H9 (cell line): ENCODE measurements at regions not wholly inside any gene's neighbourhood (a gene's known extent, or its start where the extent isn't known, plus 50 kb on each side); places are given as distances from the start of the nearest gene placed in this dataset.

Experiments used
- DNase-seq: peaks from one replicate; pipeline ENCODE4 v3.0.0-alpha.2; 2017
- H2AFZ ChIP-seq: one replicate; pipeline ENCODE4 v1.6.1; 2013; ENCODE audit warnings: mild to moderate bottlenecking, low read length, control low read depth, moderate library complexity
- H2AK5ac ChIP-seq: 2 replicates; pipeline ENCODE4 v1.6.1; 2013; ENCODE audit warnings: low read length, control low read depth, mixed read lengths; ENCODE audit not compliant: insufficient read length
- H2BK120ac ChIP-seq: one replicate; pipeline ENCODE4 v1.6.1; 2013; ENCODE audit warnings: low read depth, mild to moderate bottlenecking, low read length, control low read depth, inconsistent platforms; ENCODE audit not compliant: poor library complexity, severe bottlenecking
- H2BK12ac ChIP-seq: 2 replicates; pipeline ENCODE4 v1.6.1; 2013; ENCODE audit warnings: low read length, control low read depth, mixed read lengths, low read depth; ENCODE audit not compliant: insufficient read length
- H2BK15ac ChIP-seq: 2 replicates; pipeline ENCODE4 v1.6.1; 2013; ENCODE audit warnings: low read depth, low read length, control low read depth
- H2BK20ac ChIP-seq: one replicate; pipeline ENCODE4 v1.6.1; 2013; ENCODE audit warnings: low read depth, mild to moderate bottlenecking, low read length, control low read depth, inconsistent platforms; ENCODE audit not compliant: poor library complexity, severe bottlenecking
- H2BK5ac ChIP-seq: 2 replicates; pipeline ENCODE4 v1.6.1; 2013; ENCODE audit warnings: low read length, control low read depth, mixed read lengths; ENCODE audit not compliant: insufficient read length
- H3K14ac ChIP-seq: 2 replicates; pipeline ENCODE4 v1.6.1; 2013; ENCODE audit warnings: low read length, control low read depth; ENCODE audit not compliant: insufficient read depth
- H3K18ac ChIP-seq: 2 replicates; pipeline ENCODE4 v1.6.1; 2013; ENCODE audit warnings: low read depth, mild to moderate bottlenecking, mixed read lengths, low read length, control low read depth; ENCODE audit not compliant: insufficient read length
- H3K23ac ChIP-seq: 2 replicates; pipeline ENCODE4 v1.6.1; 2013; ENCODE audit warnings: low read length, control low read depth, mixed read lengths, low read depth; ENCODE audit not compliant: insufficient read length
- H3K23me2 ChIP-seq: 2 replicates; pipeline ENCODE4 v1.6.1; 2013; ENCODE audit warnings: low read depth, mild to moderate bottlenecking, mixed read lengths, low read length, control low read depth; ENCODE audit not compliant: insufficient read length, poor library complexity, severe bottlenecking
- H3K27ac ChIP-seq: 2 replicates; pipeline ENCODE4 v1.5.1; 2013; ENCODE audit warnings: low read length, control low read depth, mixed read lengths, low read depth; ENCODE audit not compliant: insufficient read length
- H3K27me3 ChIP-seq: 2 replicates; pipeline ENCODE4 v1.6.1; 2013; ENCODE audit warnings: low read length, control low read depth, inconsistent platforms; ENCODE audit not compliant: insufficient read depth
- H3K4ac ChIP-seq: 2 replicates; pipeline ENCODE4 v1.6.1; 2013; ENCODE audit warnings: low read depth, mild to moderate bottlenecking, control low read depth, inconsistent platforms, low read length, moderate library complexity
- H3K4me1 ChIP-seq: 2 replicates; pipeline ENCODE4 v1.6.1; 2013; ENCODE audit warnings: low read length, control low read depth, inconsistent platforms; ENCODE audit not compliant: insufficient read depth
- H3K4me2 ChIP-seq: 2 replicates; pipeline ENCODE4 v1.6.1; 2013; ENCODE audit warnings: low read length, control low read depth, mixed read lengths; ENCODE audit not compliant: insufficient read length, insufficient read depth
- H3K56ac ChIP-seq: 2 replicates; pipeline ENCODE4 v1.6.1; 2013; ENCODE audit warnings: low read depth, mild to moderate bottlenecking, mixed read lengths, low read length, control low read depth; ENCODE audit not compliant: insufficient read length
- H3K79me1 ChIP-seq: 2 replicates; pipeline ENCODE4 v1.6.1; 2013; ENCODE audit warnings: low read depth, mild to moderate bottlenecking, moderate library complexity, low read length, control low read depth, inconsistent platforms; ENCODE audit not compliant: insufficient read depth, poor library complexity, severe bottlenecking
- H3K79me2 ChIP-seq: 2 replicates; pipeline ENCODE4 v1.6.1; 2013; ENCODE audit warnings: low read length, control low read depth, inconsistent platforms; ENCODE audit not compliant: insufficient read depth
- H3K9ac ChIP-seq: 2 replicates; pipeline ENCODE4 v1.6.1; 2013; ENCODE audit warnings: low read length, control low read depth, mixed read lengths; ENCODE audit not compliant: insufficient read length; ENCODE audit errors: extremely low read depth
- H3K9me3 ChIP-seq: one replicate; pipeline ENCODE4 v1.6.1; 2013; ENCODE audit warnings: low read depth, low read length, inconsistent platforms; ENCODE audit not compliant: control insufficient read depth
- H3T11ph ChIP-seq: one replicate; pipeline ENCODE4 v1.6.1; 2013; ENCODE audit warnings: mild to moderate bottlenecking, low read length, control low read depth, inconsistent platforms
- H4K20me1 ChIP-seq: one replicate; pipeline ENCODE4 v1.6.1; 2013; ENCODE audit not compliant: control insufficient read depth, insufficient read length, insufficient read depth
- H4K5ac ChIP-seq: 2 replicates; pipeline ENCODE4 v1.6.1; 2013; ENCODE audit warnings: low read depth, mild to moderate bottlenecking, mixed read lengths, low read length, control low read depth; ENCODE audit not compliant: insufficient read length
- H4K8ac ChIP-seq: replicated peaks from 2 replicates; pipeline ENCODE4 v1.6.1; 2013; ENCODE audit warnings: low read length, control low read depth, mixed read lengths, low read depth; ENCODE audit not compliant: insufficient read length
- H4K91ac ChIP-seq: 2 replicates; pipeline ENCODE4 v1.6.1; 2013; ENCODE audit warnings: low read depth, mild to moderate bottlenecking, moderate library complexity, mixed read lengths, low read length, control low read depth; ENCODE audit not compliant: insufficient read length
- H3K27ac Mint-ChIP-seq, 3 experiments: 2 replicates in 2 of 3; 3 replicates in 1 of 3; pipeline ENCODE4 v1.8.0; 2020 to 2021; ENCODE audit warnings: mixed read lengths in 3 of 3, mild to moderate bottlenecking in 1 of 3, moderate library complexity in 1 of 3
- H3K27me3 Mint-ChIP-seq: 2 replicates; pipeline ENCODE4 v1.8.0; 2021; ENCODE audit warnings: low read depth, mild to moderate bottlenecking, moderate library complexity, mixed read lengths
- H3K36me3 Mint-ChIP-seq, 3 experiments: 2 replicates in 2 of 3; 3 replicates in 1 of 3; pipeline ENCODE4 v1.8.0; 2020 to 2021; ENCODE audit warnings: low read depth in 3 of 3, mixed read lengths in 3 of 3; ENCODE audit not compliant: insufficient read depth in 1 of 3
- H3K4me1 Mint-ChIP-seq, 2 experiments: 2 replicates each; pipeline ENCODE4 v1.8.0; 2020; ENCODE audit warnings: mixed read lengths in 2 of 2
- H3K4me3 Mint-ChIP-seq, 2 experiments: 2 replicates in 1 of 2; 3 replicates in 1 of 2; pipeline ENCODE4 v1.8.0; 2020 to 2021; ENCODE audit warnings: mild to moderate bottlenecking in 2 of 2, mixed read lengths in 2 of 2, moderate library complexity in 1 of 2
- H3K9me3 Mint-ChIP-seq, 2 experiments: 2 replicates in 1 of 2; 3 replicates in 1 of 2; pipeline ENCODE4 v1.8.0; 2020; ENCODE audit warnings: mild to moderate bottlenecking in 2 of 2, mixed read lengths in 2 of 2, moderate library complexity in 1 of 2
- TF ChIP-seq, protein P1 (sequence below): fragments of 200-600 bp; sonication (generic); conservative IDR thresholded peaks from 3 replicates; pipeline ENCODE4 v1.8.0; 2021; ENCODE audit warnings: antibody characterized with exemption, mild to moderate bottlenecking

DNA sequence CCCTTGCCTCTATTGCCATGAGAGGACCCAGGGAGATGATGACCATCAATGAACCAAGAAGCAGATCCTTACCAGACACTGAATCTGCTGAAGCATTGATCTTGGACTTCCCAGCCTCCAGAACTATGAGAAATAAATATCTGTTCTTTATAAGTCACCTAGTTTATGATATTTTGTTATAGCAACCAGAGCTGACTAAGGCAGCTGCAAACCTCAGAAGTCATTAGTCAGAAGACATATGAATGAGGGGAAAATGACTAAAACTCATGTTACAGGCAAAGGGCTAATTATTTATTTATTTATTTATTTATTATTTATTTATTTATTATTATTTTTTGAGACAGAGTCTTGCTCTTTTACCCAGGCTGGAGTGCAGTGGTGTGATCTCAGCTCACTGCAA, 321.1 kb downstream of the TGFB2 start:
- Histone ChIP-seq H3K79me2 (no peaks in the 10 kb centered on the region), H4K8ac (no peak overlapping the region), H3K27me3 (no peaks in the 10 kb centered on the region), H3K18ac (no peak overlapping the region), H3K9me3 (no peaks in the 10 kb centered on the region), H3K23ac (no peak overlapping the region), H3K4ac (no peak overlapping the region), H3K4me1 (no peaks in the 10 kb centered on the region), H4K91ac (no peak overlapping the region), H2BK120ac (no peak overlapping the region), H3K14ac (no peak overlapping the region), H3K4me2 (no peak overlapping the region), H2BK12ac (no peak overlapping the region), H3T11ph (no peak overlapping the region), H2AK5ac (no peak overlapping the region), H2BK20ac (no peak overlapping the region), H3K9ac (no peak overlapping the region), H3K79me1 (no peaks in the 10 kb centered on the region), H3K23me2 (no peaks in the 10 kb centered on the region), H3K27ac (no peak overlapping the region), H2BK5ac (no peak overlapping the region), H4K5ac (no peak overlapping the region), H2BK15ac (no peak overlapping the region), H4K20me1 (no peaks in the 10 kb centered on the region), H3K56ac (no peak overlapping the region), H2AFZ (no peak overlapping the region)
- no peak for DNase-seq
- no peaks in the 10 kb centered on the region for H3K4me1 Mint-ChIP-seq
- no peaks in the 10 kb centered on the region for H3K27me3 Mint-ChIP-seq
- no peak overlapping the region for H3K4me3 Mint-ChIP-seq
- H3K27ac Mint-ChIP-seq, result no peak overlapping the region
- peaks cover 0 to 6% (median 0%) of the 10 kb centered on the region in 3 experiments; a peak in 2 of 7 replicates for H3K36me3 Mint-ChIP-seq
- TF ChIP-seq, protein P1, sequence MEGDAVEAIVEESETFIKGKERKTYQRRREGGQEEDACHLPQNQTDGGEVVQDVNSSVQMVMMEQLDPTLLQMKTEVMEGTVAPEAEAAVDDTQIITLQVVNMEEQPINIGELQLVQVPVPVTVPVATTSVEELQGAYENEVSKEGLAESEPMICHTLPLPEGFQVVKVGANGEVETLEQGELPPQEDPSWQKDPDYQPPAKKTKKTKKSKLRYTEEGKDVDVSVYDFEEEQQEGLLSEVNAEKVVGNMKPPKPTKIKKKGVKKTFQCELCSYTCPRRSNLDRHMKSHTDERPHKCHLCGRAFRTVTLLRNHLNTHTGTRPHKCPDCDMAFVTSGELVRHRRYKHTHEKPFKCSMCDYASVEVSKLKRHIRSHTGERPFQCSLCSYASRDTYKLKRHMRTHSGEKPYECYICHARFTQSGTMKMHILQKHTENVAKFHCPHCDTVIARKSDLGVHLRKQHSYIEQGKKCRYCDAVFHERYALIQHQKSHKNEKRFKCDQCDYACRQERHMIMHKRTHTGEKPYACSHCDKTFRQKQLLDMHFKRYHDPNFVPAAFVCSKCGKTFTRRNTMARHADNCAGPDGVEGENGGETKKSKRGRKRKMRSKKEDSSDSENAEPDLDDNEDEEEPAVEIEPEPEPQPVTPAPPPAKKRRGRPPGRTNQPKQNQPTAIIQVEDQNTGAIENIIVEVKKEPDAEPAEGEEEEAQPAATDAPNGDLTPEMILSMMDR, result no peak
- peaks cover 2 to 6% of the 10 kb centered on the region in 2 experiments; a peak in 3 of 5 replicates for H3K9me3 Mint-ChIP-seq
